ENCODE measurements at regions not wholly inside any gene's neighbourhood (a gene's known extent, or its start where the extent isn't known, plus 50 kb on each side); places are given as distances from the start of the nearest gene placed in this dataset.

DNA sequence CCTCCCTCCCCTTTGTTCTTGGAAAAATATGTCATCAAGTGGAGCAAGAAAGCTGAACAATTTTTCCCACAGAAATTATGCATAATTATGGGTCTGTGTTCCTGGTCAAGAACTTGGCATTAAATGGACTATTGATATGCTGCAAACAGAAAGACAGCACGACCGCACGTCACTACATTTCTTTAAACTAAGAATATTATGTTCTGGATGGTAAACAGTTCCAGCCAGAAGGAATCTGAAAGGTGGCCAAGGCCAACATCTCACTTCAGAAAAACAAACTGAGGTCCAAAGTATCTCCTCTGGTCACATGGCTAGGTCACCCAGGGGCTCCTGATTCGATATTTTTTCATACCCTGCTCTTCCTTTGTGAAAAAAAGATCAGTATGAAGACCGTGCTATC is 173.3 kb upstream of the GAS1 start:
- TF ChIP-seq POLR2AphosphoS5 (IDR thresholded peaks at IDR 0.05; ENCODE audit: insufficient read depth in 1 of 2, low read depth in 1 of 2) (no peak), POLR2A (IDR thresholded peaks at IDR 0.05) (no peak)
- TF ChIP-seq, protein P1, sequence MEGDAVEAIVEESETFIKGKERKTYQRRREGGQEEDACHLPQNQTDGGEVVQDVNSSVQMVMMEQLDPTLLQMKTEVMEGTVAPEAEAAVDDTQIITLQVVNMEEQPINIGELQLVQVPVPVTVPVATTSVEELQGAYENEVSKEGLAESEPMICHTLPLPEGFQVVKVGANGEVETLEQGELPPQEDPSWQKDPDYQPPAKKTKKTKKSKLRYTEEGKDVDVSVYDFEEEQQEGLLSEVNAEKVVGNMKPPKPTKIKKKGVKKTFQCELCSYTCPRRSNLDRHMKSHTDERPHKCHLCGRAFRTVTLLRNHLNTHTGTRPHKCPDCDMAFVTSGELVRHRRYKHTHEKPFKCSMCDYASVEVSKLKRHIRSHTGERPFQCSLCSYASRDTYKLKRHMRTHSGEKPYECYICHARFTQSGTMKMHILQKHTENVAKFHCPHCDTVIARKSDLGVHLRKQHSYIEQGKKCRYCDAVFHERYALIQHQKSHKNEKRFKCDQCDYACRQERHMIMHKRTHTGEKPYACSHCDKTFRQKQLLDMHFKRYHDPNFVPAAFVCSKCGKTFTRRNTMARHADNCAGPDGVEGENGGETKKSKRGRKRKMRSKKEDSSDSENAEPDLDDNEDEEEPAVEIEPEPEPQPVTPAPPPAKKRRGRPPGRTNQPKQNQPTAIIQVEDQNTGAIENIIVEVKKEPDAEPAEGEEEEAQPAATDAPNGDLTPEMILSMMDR (IDR thresholded peaks at IDR 0.05) = no peak
- no peak overlapping the region for H3K4me3 ChIP-seq
- DNase-seq (ENCODE audit: extremely low spot score in 2 of 2) = no peak
- no peaks in the 10 kb centered on the region for H3K4me1 ChIP-seq
- H3K9me3 ChIP-seq = no peaks in the 10 kb centered on the region
- no peak overlapping the region for H3K27ac ChIP-seq
- no peaks in the 10 kb centered on the region for H3K36me3 ChIP-seq
- no peaks in the 10 kb centered on the region for H3K27me3 ChIP-seq
- intact Hi-C loops (cut with DNase I) = no loop called here

- Histone ChIP-seq H3K4me3 (no peak overlapping the region), H3K9me3 (no peaks in the 10 kb centered on the region), H3K27ac (no peak overlapping the region), H3K36me3 (no peaks in the 10 kb centered on the region), H3K4me1 (no peaks in the 10 kb centered on the region), H3K27me3 (no peaks in the 10 kb centered on the region)
- intact Hi-C loops (cut with DNase I) = no loop called here
- peak in 1 of 2 donors; percentile 43 for TF ChIP-seq POLR2AphosphoS5 (IDR thresholded peaks at IDR 0.05; ENCODE audit: insufficient read depth in 1 of 2, low read depth in 1 of 2)
- TF ChIP-seq, protein P1 (IDR thresholded peaks at IDR 0.05) = no peak
- DNase-seq (ENCODE audit: extremely low spot score in 2 of 2) = no peak
Observed at GRCh38 chr9:87122947-87123685, 175.8 kb upstream of the GAS1 start.

DNA sequence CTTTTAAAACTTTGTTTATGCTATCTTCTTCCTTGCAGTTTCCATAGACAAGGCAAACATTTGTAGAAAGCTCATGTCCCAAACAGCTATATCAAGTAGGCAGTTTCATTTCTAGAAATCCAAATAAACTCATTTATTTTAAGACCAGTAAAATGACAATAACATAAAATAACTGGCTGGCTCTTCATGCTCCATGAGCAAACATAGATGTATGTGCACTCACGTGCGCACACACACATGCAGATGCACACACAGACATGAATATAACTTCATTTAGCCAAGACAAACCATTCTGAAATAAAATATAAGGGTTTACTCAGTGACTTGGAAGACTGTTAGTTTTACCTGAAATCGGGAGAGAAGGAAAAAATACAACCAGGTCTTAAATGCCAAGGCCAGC is 176.5 kb upstream of the GAS1 start:
- intact Hi-C loops (cut with DNase I) = no loop called here
- no peak overlapping the region for H3K4me3 ChIP-seq
- TF ChIP-seq POLR2A (IDR thresholded peaks at IDR 0.05) (no peak), POLR2AphosphoS5 (IDR thresholded peaks at IDR 0.05; ENCODE audit: insufficient read depth in 1 of 2, low read depth in 1 of 2) (no peak)
- TF ChIP-seq, protein P1 (IDR thresholded peaks at IDR 0.05) = no peak
- H3K4me1 ChIP-seq = no peaks in the 10 kb centered on the region
- no peaks in the 10 kb centered on the region for H3K36me3 ChIP-seq
- no peaks in the 10 kb centered on the region for H3K27me3 ChIP-seq
- no peak overlapping the region for H3K27ac ChIP-seq
- no peak for DNase-seq (ENCODE audit: extremely low spot score in 2 of 2)
- no peaks in the 10 kb centered on the region for H3K9me3 ChIP-seq

DNA sequence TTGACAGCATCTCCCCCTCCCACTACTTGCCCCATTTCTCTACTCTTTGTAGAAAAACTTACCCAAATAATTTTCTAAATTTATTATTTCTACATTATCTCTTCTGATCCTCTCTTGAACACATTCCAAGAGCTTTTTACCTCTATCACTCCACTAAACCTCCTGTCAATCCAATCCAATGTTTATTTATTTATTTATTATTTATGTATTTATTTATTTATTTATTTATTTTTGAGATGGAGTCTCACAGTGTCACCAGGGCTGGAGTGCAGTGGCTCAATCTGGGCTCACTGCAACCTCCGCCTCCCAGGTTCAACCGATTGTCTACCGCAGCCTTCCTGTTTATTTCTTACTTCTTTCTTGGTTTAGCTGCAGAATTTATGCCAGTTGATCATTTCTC is 178.5 kb upstream of the GAS1 start:
- intact Hi-C loops (cut with DNase I) = no loop called here
- Histone ChIP-seq H3K9me3 (no peaks in the 10 kb centered on the region), H3K4me1 (no peaks in the 10 kb centered on the region), H3K36me3 (no peaks in the 10 kb centered on the region), H3K27ac (no peak overlapping the region), H3K4me3 (no peak overlapping the region), H3K27me3 (no peaks in the 10 kb centered on the region)
- DNase-seq (ENCODE audit: extremely low spot score in 2 of 2) = no peak
- TF ChIP-seq, protein P1 (IDR thresholded peaks at IDR 0.05) = no peak
- TF ChIP-seq POLR2A (IDR thresholded peaks at IDR 0.05) (no peak), POLR2AphosphoS5 (IDR thresholded peaks at IDR 0.05; ENCODE audit: insufficient read depth in 1 of 2, low read depth in 1 of 2) (no peak)

- Histone ChIP-seq H3K9me3 (no peaks in the 10 kb centered on the region), H3K4me1 (no peaks in the 10 kb centered on the region), H3K36me3 (no peaks in the 10 kb centered on the region), H3K27me3 (no peaks in the 10 kb centered on the region), H3K27ac (no peak overlapping the region), H3K4me3 (no peak overlapping the region)
- DNase-seq (ENCODE audit: extremely low spot score in 2 of 2) = no peak
- no peak for TF ChIP-seq POLR2AphosphoS5 (IDR thresholded peaks at IDR 0.05; ENCODE audit: insufficient read depth in 1 of 2, low read depth in 1 of 2)
- TF ChIP-seq POLR2A (IDR thresholded peaks at IDR 0.05) = no peak
- intact Hi-C loops (cut with DNase I) = no loop called here
Observed at GRCh38 chr9:87127543-87127942, 180.2 kb upstream of the GAS1 start.

Data from vagina (tissue), 2 donors.